ENCODE measurements at regions not wholly inside any gene's neighbourhood (a gene's known extent, or its start where the extent isn't known, plus 50 kb on each side); places are given as distances from the start of the nearest gene placed in this dataset.

- 78 to 85% methylated on average over 12 of the region's 12 CpGs for WGBS, 2 donors
- intact Hi-C loops (cut with DNase I), result no loop called here
- no peak overlapping the region for H3K27ac ChIP-seq
- no peaks in the 10 kb centered on the region for H3K36me3 ChIP-seq
- H3K27me3 ChIP-seq, result no peaks in the 10 kb centered on the region
- H3K9me3 ChIP-seq, result no peaks in the 10 kb centered on the region
- TF ChIP-seq CTCF (IDR thresholded peaks at IDR 0.05) (no peak), POLR2A (IDR thresholded peaks at IDR 0.05) (no peak)
- H3K4me3 ChIP-seq (replicated peaks in 1 of 3), result no peak overlapping the region
- H3K4me1 ChIP-seq, result no peaks in the 10 kb centered on the region
- no peak for DNase-seq
Measured at GRCh38 chr20:57826666-57827287, 117.0 kb upstream of the PMEPA1 start.

- H3K27me3 ChIP-seq, result no peaks in the 10 kb centered on the region
- no peak for TF ChIP-seq CTCF (IDR thresholded peaks at IDR 0.05)
- TF ChIP-seq POLR2A (IDR thresholded peaks at IDR 0.05), result no peak
- DNase-seq, result no peak
- no peaks in the 10 kb centered on the region for H3K4me1 ChIP-seq
- H3K4me3 ChIP-seq (replicated peaks in 1 of 3), result no peak overlapping the region
- H3K36me3 ChIP-seq, result no peaks in the 10 kb centered on the region
- no peaks in the 10 kb centered on the region for H3K9me3 ChIP-seq
- no peak overlapping the region for H3K27ac ChIP-seq
- intact Hi-C loops (cut with DNase I), result no loop called here
- 90 to 91% methylated on average over 6 of the region's 6 CpGs for WGBS, 2 donors
Measured at GRCh38 chr20:57824909-57825308, 115.1 kb upstream of the PMEPA1 start.

- Histone ChIP-seq H3K27me3 (no peaks in the 10 kb centered on the region), H3K4me1 (no peaks in the 10 kb centered on the region), H3K27ac (no peak overlapping the region), H3K4me3 (replicated peaks in 1 of 3) (no peak overlapping the region), H3K9me3 (no peaks in the 10 kb centered on the region), H3K36me3 (no peaks in the 10 kb centered on the region)
- intact Hi-C loops (cut with DNase I), result no loop called here
- TF ChIP-seq POLR2A (IDR thresholded peaks at IDR 0.05), result no peak
- TF ChIP-seq CTCF (IDR thresholded peaks at IDR 0.05), result no peak
- no peak for DNase-seq
- 70 to 82% methylated on average over 4 of the region's 4 CpGs for WGBS, 2 donors
Measured at GRCh38 chr20:57821935-57822334, 112.1 kb upstream of the PMEPA1 start.

GRCh38 chr20:57819691-57820380 is 110.0 kb upstream of the PMEPA1 start:
- Histone ChIP-seq H3K4me3 (replicated peaks in 1 of 3) (no peak overlapping the region), H3K36me3 (no peaks in the 10 kb centered on the region), H3K9me3 (no peaks in the 10 kb centered on the region), H3K4me1 (no peaks in the 10 kb centered on the region), H3K27me3 (no peaks in the 10 kb centered on the region), H3K27ac (no peak overlapping the region)
- no peak for DNase-seq
- TF ChIP-seq CTCF (IDR thresholded peaks at IDR 0.05), result no peak
- no peak for TF ChIP-seq POLR2A (IDR thresholded peaks at IDR 0.05)
- 39 to 42% methylated on average over 4 of the region's 4 CpGs for WGBS, 2 donors
- intact Hi-C loops (cut with DNase I), result no loop called here

- intact Hi-C loops (cut with DNase I), result no loop called here
- H3K27me3 ChIP-seq, result no peaks in the 10 kb centered on the region
- WGBS, 2 donors, result 89 to 92% methylated on average over 11 of the region's 11 CpGs
- H3K4me3 ChIP-seq (replicated peaks in 1 of 3), result no peak overlapping the region
- H3K36me3 ChIP-seq, result no peaks in the 10 kb centered on the region
- no peak overlapping the region for H3K27ac ChIP-seq
- TF ChIP-seq POLR2A (IDR thresholded peaks at IDR 0.05) (no peak), CTCF (IDR thresholded peaks at IDR 0.05) (no peak)
- no peaks in the 10 kb centered on the region for H3K4me1 ChIP-seq
- H3K9me3 ChIP-seq, result no peaks in the 10 kb centered on the region
- DNase-seq, result no peak
Measured at GRCh38 chr20:57819291-57819690, 109.5 kb upstream of the PMEPA1 start.
